H9 (cell line): ENCODE measurements at regions not wholly inside any gene's neighbourhood (a gene's known extent, or its start where the extent isn't known, plus 50 kb on each side); places are given as distances from the start of the nearest gene placed in this dataset.

Source experiments
- DNase-seq: peaks from one replicate; pipeline ENCODE4 v3.0.0-alpha.2; 2017
- H2AFZ ChIP-seq: one replicate; pipeline ENCODE4 v1.6.1; 2013; ENCODE audit warnings: mild to moderate bottlenecking, low read length, control low read depth, moderate library complexity
- H2AK5ac ChIP-seq: 2 replicates; pipeline ENCODE4 v1.6.1; 2013; ENCODE audit warnings: low read length, control low read depth, mixed read lengths; ENCODE audit not compliant: insufficient read length
- H2BK120ac ChIP-seq: one replicate; pipeline ENCODE4 v1.6.1; 2013; ENCODE audit warnings: low read depth, mild to moderate bottlenecking, low read length, control low read depth, inconsistent platforms; ENCODE audit not compliant: poor library complexity, severe bottlenecking
- H2BK12ac ChIP-seq: 2 replicates; pipeline ENCODE4 v1.6.1; 2013; ENCODE audit warnings: low read length, control low read depth, mixed read lengths, low read depth; ENCODE audit not compliant: insufficient read length
- H2BK15ac ChIP-seq: 2 replicates; pipeline ENCODE4 v1.6.1; 2013; ENCODE audit warnings: low read depth, low read length, control low read depth
- H2BK20ac ChIP-seq: one replicate; pipeline ENCODE4 v1.6.1; 2013; ENCODE audit warnings: low read depth, mild to moderate bottlenecking, low read length, control low read depth, inconsistent platforms; ENCODE audit not compliant: poor library complexity, severe bottlenecking
- H2BK5ac ChIP-seq: 2 replicates; pipeline ENCODE4 v1.6.1; 2013; ENCODE audit warnings: low read length, control low read depth, mixed read lengths; ENCODE audit not compliant: insufficient read length
- H3K14ac ChIP-seq: 2 replicates; pipeline ENCODE4 v1.6.1; 2013; ENCODE audit warnings: low read length, control low read depth; ENCODE audit not compliant: insufficient read depth
- H3K18ac ChIP-seq: 2 replicates; pipeline ENCODE4 v1.6.1; 2013; ENCODE audit warnings: low read depth, mild to moderate bottlenecking, mixed read lengths, low read length, control low read depth; ENCODE audit not compliant: insufficient read length
- H3K23ac ChIP-seq: 2 replicates; pipeline ENCODE4 v1.6.1; 2013; ENCODE audit warnings: low read length, control low read depth, mixed read lengths, low read depth; ENCODE audit not compliant: insufficient read length
- H3K23me2 ChIP-seq: 2 replicates; pipeline ENCODE4 v1.6.1; 2013; ENCODE audit warnings: low read depth, mild to moderate bottlenecking, mixed read lengths, low read length, control low read depth; ENCODE audit not compliant: insufficient read length, poor library complexity, severe bottlenecking
- H3K27ac ChIP-seq: 2 replicates; pipeline ENCODE4 v1.5.1; 2013; ENCODE audit warnings: low read length, control low read depth, mixed read lengths, low read depth; ENCODE audit not compliant: insufficient read length
- H3K27me3 ChIP-seq: 2 replicates; pipeline ENCODE4 v1.6.1; 2013; ENCODE audit warnings: low read length, control low read depth, inconsistent platforms; ENCODE audit not compliant: insufficient read depth
- H3K4ac ChIP-seq: 2 replicates; pipeline ENCODE4 v1.6.1; 2013; ENCODE audit warnings: low read depth, mild to moderate bottlenecking, control low read depth, inconsistent platforms, low read length, moderate library complexity
- H3K4me1 ChIP-seq: 2 replicates; pipeline ENCODE4 v1.6.1; 2013; ENCODE audit warnings: low read length, control low read depth, inconsistent platforms; ENCODE audit not compliant: insufficient read depth
- H3K4me2 ChIP-seq: 2 replicates; pipeline ENCODE4 v1.6.1; 2013; ENCODE audit warnings: low read length, control low read depth, mixed read lengths; ENCODE audit not compliant: insufficient read length, insufficient read depth
- H3K56ac ChIP-seq: 2 replicates; pipeline ENCODE4 v1.6.1; 2013; ENCODE audit warnings: low read depth, mild to moderate bottlenecking, mixed read lengths, low read length, control low read depth; ENCODE audit not compliant: insufficient read length
- H3K79me1 ChIP-seq: 2 replicates; pipeline ENCODE4 v1.6.1; 2013; ENCODE audit warnings: low read depth, mild to moderate bottlenecking, moderate library complexity, low read length, control low read depth, inconsistent platforms; ENCODE audit not compliant: insufficient read depth, poor library complexity, severe bottlenecking
- H3K79me2 ChIP-seq: 2 replicates; pipeline ENCODE4 v1.6.1; 2013; ENCODE audit warnings: low read length, control low read depth, inconsistent platforms; ENCODE audit not compliant: insufficient read depth
- H3K9ac ChIP-seq: 2 replicates; pipeline ENCODE4 v1.6.1; 2013; ENCODE audit warnings: low read length, control low read depth, mixed read lengths; ENCODE audit not compliant: insufficient read length; ENCODE audit errors: extremely low read depth
- H3K9me3 ChIP-seq: one replicate; pipeline ENCODE4 v1.6.1; 2013; ENCODE audit warnings: low read depth, low read length, inconsistent platforms; ENCODE audit not compliant: control insufficient read depth
- H3T11ph ChIP-seq: one replicate; pipeline ENCODE4 v1.6.1; 2013; ENCODE audit warnings: mild to moderate bottlenecking, low read length, control low read depth, inconsistent platforms
- H4K20me1 ChIP-seq: one replicate; pipeline ENCODE4 v1.6.1; 2013; ENCODE audit not compliant: control insufficient read depth, insufficient read length, insufficient read depth
- H4K5ac ChIP-seq: 2 replicates; pipeline ENCODE4 v1.6.1; 2013; ENCODE audit warnings: low read depth, mild to moderate bottlenecking, mixed read lengths, low read length, control low read depth; ENCODE audit not compliant: insufficient read length
- H4K8ac ChIP-seq: replicated peaks from 2 replicates; pipeline ENCODE4 v1.6.1; 2013; ENCODE audit warnings: low read length, control low read depth, mixed read lengths, low read depth; ENCODE audit not compliant: insufficient read length
- H4K91ac ChIP-seq: 2 replicates; pipeline ENCODE4 v1.6.1; 2013; ENCODE audit warnings: low read depth, mild to moderate bottlenecking, moderate library complexity, mixed read lengths, low read length, control low read depth; ENCODE audit not compliant: insufficient read length
- H3K27ac Mint-ChIP-seq, 3 experiments: 2 replicates in 2 of 3; 3 replicates in 1 of 3; pipeline ENCODE4 v1.8.0; 2020 to 2021; ENCODE audit warnings: mixed read lengths in 3 of 3, mild to moderate bottlenecking in 1 of 3, moderate library complexity in 1 of 3
- H3K27me3 Mint-ChIP-seq: 2 replicates; pipeline ENCODE4 v1.8.0; 2021; ENCODE audit warnings: low read depth, mild to moderate bottlenecking, moderate library complexity, mixed read lengths
- H3K36me3 Mint-ChIP-seq, 3 experiments: 2 replicates in 2 of 3; 3 replicates in 1 of 3; pipeline ENCODE4 v1.8.0; 2020 to 2021; ENCODE audit warnings: low read depth in 3 of 3, mixed read lengths in 3 of 3; ENCODE audit not compliant: insufficient read depth in 1 of 3
- H3K4me1 Mint-ChIP-seq, 2 experiments: 2 replicates each; pipeline ENCODE4 v1.8.0; 2020; ENCODE audit warnings: mixed read lengths in 2 of 2
- H3K4me3 Mint-ChIP-seq, 2 experiments: 2 replicates in 1 of 2; 3 replicates in 1 of 2; pipeline ENCODE4 v1.8.0; 2020 to 2021; ENCODE audit warnings: mild to moderate bottlenecking in 2 of 2, mixed read lengths in 2 of 2, moderate library complexity in 1 of 2
- H3K9me3 Mint-ChIP-seq, 2 experiments: 2 replicates in 1 of 2; 3 replicates in 1 of 2; pipeline ENCODE4 v1.8.0; 2020; ENCODE audit warnings: mild to moderate bottlenecking in 2 of 2, mixed read lengths in 2 of 2, moderate library complexity in 1 of 2
- CTCF ChIP-seq: fragments of 200-600 bp; sonication (generic); conservative IDR thresholded peaks from 3 replicates; pipeline ENCODE4 v1.8.0; 2021; ENCODE audit warnings: antibody characterized with exemption, mild to moderate bottlenecking
- WGBS: extraction: QIAGEN DNeasy Blood & Tissue Kit; methylation state at CpG from one replicate; pipeline ENCODE4 v1.1.7; 2013; ENCODE audit warnings: missing lambda C conversion rate, low lambda C conversion rate, mixed read lengths; ENCODE audit not compliant: insufficient read length; ENCODE audit errors: extremely low coverage; 5-methylcytosine and 5-hydroxymethylcytosine counted together

DNA sequence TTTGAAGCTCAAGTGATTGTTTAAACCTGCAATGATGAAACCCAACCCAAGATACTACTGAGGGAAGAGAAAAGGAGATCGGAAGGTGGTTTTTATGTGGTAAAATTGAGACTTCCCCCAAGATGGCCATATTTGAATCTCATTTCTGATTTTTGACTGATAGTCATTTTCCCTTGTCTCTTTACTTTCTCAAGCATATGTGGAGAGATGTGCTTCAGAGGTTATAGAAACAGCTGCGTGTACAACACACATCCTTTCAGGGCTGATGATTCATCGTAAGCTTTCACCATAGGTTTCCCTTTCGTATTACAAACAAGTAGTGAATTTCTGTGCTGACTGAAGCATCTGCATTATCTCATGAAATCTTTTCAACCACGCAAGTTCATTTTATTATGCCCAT, 276.2 kb downstream of the EMP1 start:
- no peak overlapping the region for H3K14ac ChIP-seq
- no peak overlapping the region for H2AK5ac ChIP-seq
- DNase-seq, result no peak
- H3K4me1 ChIP-seq, result no peaks in the 10 kb centered on the region
- Mint-ChIP-seq H3K9me3 (no peaks in the 10 kb centered on the region), H3K36me3 (no peaks in the 10 kb centered on the region), H3K4me1 (no peaks in the 10 kb centered on the region), H3K27me3 (peaks cover 2% of the 10 kb centered on the region; the same call in 1 of the 2 replicates), H3K4me3 (no peak overlapping the region), H3K27ac (no peak overlapping the region)
- H3K4ac ChIP-seq, result no peak overlapping the region
- no peaks in the 10 kb centered on the region for H3K79me2 ChIP-seq
- H2AFZ ChIP-seq, result no peak overlapping the region
- H4K20me1 ChIP-seq, result no peaks in the 10 kb centered on the region
- H3K23me2 ChIP-seq, result no peaks in the 10 kb centered on the region
- H3K4me2 ChIP-seq, result no peak overlapping the region
- H4K8ac ChIP-seq, result no peak overlapping the region
- no peak overlapping the region for H4K91ac ChIP-seq
- no peak overlapping the region for H3K23ac ChIP-seq
- no peak overlapping the region for H3K56ac ChIP-seq
- no peak overlapping the region for H2BK120ac ChIP-seq
- no peaks in the 10 kb centered on the region for H3K79me1 ChIP-seq
- no peak overlapping the region for H2BK15ac ChIP-seq
- H2BK20ac ChIP-seq, result no peak overlapping the region
- no peak overlapping the region for H3K18ac ChIP-seq
- no CpG with 5 or more reads among the region's 5 CpGs for WGBS
- no peak overlapping the region for H3K27ac ChIP-seq
- H4K5ac ChIP-seq, result no peak overlapping the region
- H2BK5ac ChIP-seq, result no peak overlapping the region
- no peak overlapping the region for H3K9ac ChIP-seq
- no peak overlapping the region for H2BK12ac ChIP-seq
- no peaks in the 10 kb centered on the region for H3K27me3 ChIP-seq
- TF ChIP-seq CTCF, result no peak
- no peaks in the 10 kb centered on the region for H3K9me3 ChIP-seq
- no peak overlapping the region for H3T11ph ChIP-seq
